HG03066 (cell line): ENCODE measurements at regions not wholly inside any gene's neighbourhood (a gene's known extent, or its start where the extent isn't known, plus 50 kb on each side); places are given as distances from the start of the nearest gene placed in this dataset.
"Not testable (repeated sequence)": the region's sequence is repeated elsewhere in the genome, so short reads cannot be mapped to it uniquely, and the experiment has no call there.

Experiments
- ATAC-seq: cut with Tn5 transposase; IDR thresholded peaks from one replicate; pipeline ENCODE4 v1.9.1; 2021; ENCODE audit warnings: low read depth; ENCODE audit not compliant: unreplicated experiment

DNA sequence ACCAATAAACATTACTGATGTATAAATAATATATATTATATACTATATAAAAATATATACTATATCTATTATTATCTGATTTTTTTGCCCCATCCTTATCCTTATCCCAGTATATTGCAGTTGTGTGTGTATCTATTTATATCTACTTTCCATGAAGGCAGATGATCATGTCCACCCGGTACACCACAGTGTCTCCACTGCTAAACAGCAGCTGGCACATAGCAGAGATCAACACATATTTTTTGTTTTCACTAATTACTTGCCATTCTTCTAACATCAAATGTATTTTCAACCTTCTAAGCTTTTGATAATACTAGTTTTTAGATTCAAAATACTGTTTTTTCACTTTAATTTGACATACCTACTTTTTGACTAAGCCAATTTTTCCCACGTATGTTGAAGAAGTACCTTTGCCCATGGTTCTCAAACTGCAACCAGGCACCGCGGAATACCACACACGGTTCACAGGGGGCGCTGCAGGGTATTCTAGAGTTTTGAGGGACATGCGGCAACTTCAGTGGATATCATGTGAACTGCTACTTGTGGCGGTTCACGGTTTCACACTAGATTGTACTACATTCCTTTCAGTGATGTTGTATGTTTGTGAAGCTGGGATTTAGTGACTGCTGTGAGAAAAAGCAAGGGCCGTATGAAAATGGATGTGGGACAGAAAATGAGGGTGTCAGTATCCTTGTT, 182.5 kb upstream of the NPY2R start:
- ATAC-seq = no peak

- no peak for ATAC-seq
Measured at GRCh38 chr4:155026715-155027114, 181.7 kb upstream of the NPY2R start.

GRCh38 chr4:155032521-155033229, 175.8 kb upstream of the NPY2R start:
- no peak for ATAC-seq

GRCh38 chr4:155033604-155034003, 174.8 kb upstream of the NPY2R start:
- ATAC-seq = no peak

- ATAC-seq = no peak
Measured at GRCh38 chr4:155037031-155037430, 171.4 kb upstream of the NPY2R start.

- ATAC-seq = no peak
Measured at GRCh38 chr4:155038459-155038858, 170.0 kb upstream of the NPY2R start.

- ATAC-seq = no peak
Measured at GRCh38 chr4:155039162-155039561, 169.3 kb upstream of the NPY2R start.

- no peak for ATAC-seq
Measured at GRCh38 chr4:155040031-155040430, 168.4 kb upstream of the NPY2R start.

DNA sequence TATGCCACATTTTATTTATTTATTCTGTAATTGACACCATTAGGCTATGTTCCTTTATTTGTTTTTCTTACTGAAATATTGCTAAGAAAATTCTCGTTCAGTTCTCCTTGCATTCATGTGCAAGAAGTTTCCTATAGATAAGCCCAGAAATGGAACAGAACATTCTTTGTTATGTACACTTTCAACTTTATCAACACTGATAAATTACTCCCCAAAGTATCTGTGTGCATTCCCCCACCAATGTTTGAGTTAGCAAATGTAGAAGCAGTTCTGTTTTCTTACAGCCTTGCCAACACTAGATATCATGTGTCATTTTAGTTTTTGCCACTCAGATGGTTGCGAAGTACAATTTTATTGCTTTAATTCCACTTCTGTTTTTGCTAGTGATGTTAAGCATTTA, 166.4 kb upstream of the NPY2R start:
- ATAC-seq = no peak

DNA sequence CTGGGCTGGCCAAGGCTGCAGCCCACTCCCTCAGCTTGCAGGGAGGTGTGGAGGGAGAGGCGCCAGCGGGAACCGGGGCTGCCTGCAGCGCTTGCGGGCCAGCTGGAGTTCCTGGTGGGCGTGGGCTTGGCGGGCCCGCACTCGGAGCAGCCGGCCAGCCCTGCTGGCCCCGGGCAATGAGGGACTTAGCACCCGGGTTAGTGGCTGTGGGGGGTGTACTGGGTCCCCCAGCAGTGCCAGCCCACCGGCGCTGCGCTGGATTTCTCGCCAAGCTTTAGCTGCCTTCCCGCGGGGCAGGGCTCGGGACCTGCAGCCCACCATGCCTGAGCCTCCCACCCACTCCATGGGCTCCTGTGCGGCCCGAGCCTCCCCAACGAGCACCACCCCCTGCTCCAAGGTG, 164.2 kb upstream of the NPY2R start:
- ATAC-seq = not testable (repeated sequence)

- no peak for ATAC-seq
Measured at GRCh38 chr4:155047755-155048154, 160.7 kb upstream of the NPY2R start.

- not testable (repeated sequence) for ATAC-seq
Measured at GRCh38 chr4:155054042-155054441, 154.4 kb upstream of the NPY2R start.

- no peak for ATAC-seq
Measured at GRCh38 chr4:155060419-155060818, 148.0 kb upstream of the NPY2R start.

DNA sequence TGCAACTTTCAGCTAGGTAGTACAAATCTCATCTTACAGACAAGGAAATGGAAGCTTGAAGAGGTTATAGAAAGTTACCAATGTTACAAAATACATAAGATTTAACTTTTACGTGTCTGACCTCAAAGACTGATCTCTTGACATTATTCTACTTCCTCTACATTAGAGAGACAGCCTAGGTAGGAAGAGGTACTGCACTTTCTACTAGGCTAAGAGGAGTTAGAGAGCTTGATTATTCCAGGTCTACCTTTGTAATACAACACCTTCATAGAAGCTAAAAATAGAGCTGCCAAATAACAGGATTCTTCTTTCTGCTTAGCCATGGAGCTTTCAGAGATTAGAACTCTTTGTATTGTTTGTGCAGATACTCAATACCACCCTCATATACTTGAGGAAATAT, 147.6 kb upstream of the NPY2R start:
- ATAC-seq = no peak

DNA sequence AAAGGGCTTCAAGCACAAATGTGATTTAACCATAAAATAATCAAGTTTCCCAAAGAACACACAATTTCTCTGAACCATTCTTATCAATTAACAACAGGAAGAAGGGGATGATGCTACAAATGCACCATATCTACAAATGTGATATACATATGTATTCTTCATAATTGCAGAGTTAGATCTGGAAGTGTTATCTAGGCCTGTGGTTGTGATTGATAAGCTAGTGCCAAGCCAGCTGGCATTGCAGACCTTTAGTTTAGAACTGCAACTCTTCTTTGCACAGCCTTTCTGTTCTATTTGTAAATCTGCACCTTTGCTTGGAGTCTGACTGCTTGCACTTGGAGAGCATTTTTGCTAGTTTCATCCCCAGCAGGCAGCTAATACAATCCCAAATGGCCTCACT, 145.5 kb upstream of the NPY2R start:
- ATAC-seq = no peak

DNA sequence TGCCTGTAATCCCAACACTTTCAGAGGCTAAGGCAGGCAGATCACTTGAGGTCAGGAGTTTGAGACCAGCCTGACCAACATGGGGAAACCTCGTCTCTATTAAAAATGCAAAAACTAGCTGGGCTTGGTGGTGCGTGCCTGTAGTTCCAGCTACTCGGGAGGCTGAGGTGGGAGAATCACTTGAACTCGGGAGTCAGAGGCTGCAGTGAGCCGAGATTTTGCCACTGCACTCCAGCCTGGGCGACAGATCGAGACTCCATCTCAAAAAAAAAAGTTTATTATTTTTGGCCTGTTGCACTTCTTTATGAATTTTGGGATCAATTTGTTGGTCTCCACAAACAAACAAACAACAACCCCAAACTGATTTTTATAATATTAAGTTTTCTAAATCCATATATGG, 143.5 kb upstream of the NPY2R start:
- not testable (repeated sequence) for ATAC-seq

GRCh38 chr4:155066871-155067270, 141.6 kb upstream of the NPY2R start:
- ATAC-seq = no peak

DNA sequence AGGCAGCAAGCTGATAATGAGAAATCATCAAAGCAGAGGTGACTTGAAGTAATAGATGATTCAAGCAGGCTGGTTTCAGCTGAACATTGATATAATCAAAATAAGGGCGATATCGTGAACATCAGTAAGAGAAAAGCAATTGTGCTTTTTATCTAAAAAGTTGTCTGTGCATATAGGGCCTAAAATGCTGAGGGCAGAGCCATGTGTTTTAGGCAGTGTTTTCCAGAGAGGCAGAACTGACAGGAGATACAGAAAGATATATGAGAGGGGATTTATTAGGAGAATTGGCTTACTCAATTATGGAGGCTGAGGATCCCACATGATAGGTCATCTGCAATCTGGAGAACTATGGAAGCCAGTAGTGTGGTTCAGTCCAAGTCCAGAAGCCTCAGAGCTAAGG, 136.5 kb upstream of the NPY2R start:
- ATAC-seq = no peak

DNA sequence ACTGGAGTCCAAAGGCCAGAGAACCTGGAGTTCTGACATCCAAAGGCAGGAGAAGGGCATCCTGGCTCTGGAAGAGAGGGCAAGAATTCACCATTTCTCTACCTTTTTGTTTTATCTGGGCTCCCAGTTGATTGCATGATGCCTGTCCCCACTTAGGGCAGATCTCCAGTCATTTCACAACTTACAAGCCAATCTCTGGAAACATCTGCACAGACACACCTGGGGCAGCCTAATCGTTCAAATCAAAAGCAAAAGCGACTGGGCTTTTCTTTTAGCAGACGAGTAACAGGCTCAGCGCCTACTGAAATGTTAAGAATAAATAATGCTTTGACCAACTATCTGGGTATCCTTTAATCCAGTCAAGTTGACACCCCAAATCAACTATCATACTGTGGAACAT, 136.0 kb upstream of the NPY2R start:
- no peak for ATAC-seq

DNA sequence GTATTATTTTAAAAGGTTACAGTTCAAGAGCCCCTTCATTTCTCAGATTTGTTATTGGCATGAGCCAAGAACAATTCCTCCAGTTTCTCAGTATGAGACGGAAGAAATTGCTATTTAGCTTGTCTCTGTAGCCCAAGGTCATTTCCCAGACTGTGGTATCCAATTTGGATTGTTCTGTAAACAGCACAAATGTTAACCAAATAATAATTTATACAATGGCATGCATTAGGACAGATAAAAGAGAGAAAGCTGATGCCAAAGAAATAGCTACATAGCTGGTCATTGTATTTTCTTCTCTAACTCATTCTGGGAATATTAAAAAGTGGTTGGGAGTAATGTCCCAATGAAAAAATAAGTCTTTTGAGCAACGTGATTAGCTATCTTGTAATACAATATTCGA, 134.6 kb upstream of the NPY2R start:
- ATAC-seq = no peak

- ATAC-seq = no peak
Measured at GRCh38 chr4:155076256-155076785, 132.1 kb upstream of the NPY2R start.
